Caco-2 (cell line): ENCODE measurements at regions not wholly inside any gene's neighbourhood (a gene's known extent, or its start where the extent isn't known, plus 50 kb on each side); places are given as distances from the start of the nearest gene placed in this dataset.

Experiments used
- BruUV-seq: library from RNA; stranded (reverse); fragments of 400-500 nt; replicated peaks from 2 replicates; lab custom pipeline; 2021; lab: Mats Ljungman, UMichigan
- CTCF ChIA-PET: fragments of 300-600 bp; sonication (Branson Sonifier 250); formaldehyde crosslinking; loops from one replicate; lab custom pipeline; 2022; ENCODE audit warnings: antibody characterized with exemption; lab: Charles Lee
- POLR2A ChIA-PET: fragments of 300-600 bp; sonication (Branson Sonifier 250); formaldehyde crosslinking; loops from one replicate; lab custom pipeline; 2022; ENCODE audit warnings: antibody characterized with exemption; lab: Charles Lee
- DNase-seq, 2 experiments: peaks; one replicate each; pipeline versions ENCODE4 v3.0.0 to v3.0.0-alpha.2; 2020 to 2022
- H3K27me3 ChIP-seq: replicated peaks from 2 replicates; pipeline ENCODE4 v1.6.0; 2011; ENCODE audit warnings: low read length; ENCODE audit not compliant: control insufficient read depth, insufficient read depth
- H3K36me3 ChIP-seq: 2 replicates; pipeline ENCODE4 v1.5.1; 2011; ENCODE audit warnings: low read length; ENCODE audit not compliant: control insufficient read depth, insufficient read depth
- H3K4me1 ChIP-seq: fragments of 250-450 bp; sonication (Bioruptor Pico); 2 replicates; pipeline ENCODE4 v1.5.1; 2020; ENCODE audit warnings: mild to moderate bottlenecking
- H3K4me3 ChIP-seq: 2 replicates; pipeline ENCODE4 v1.5.1; 2011; ENCODE audit warnings: low read depth, mild to moderate bottlenecking, control low read depth, low read length
- H3K9me3 ChIP-seq: fragments of 250-450 bp; sonication (Bioruptor Pico); 2 replicates; pipeline ENCODE4 v1.5.1; 2020; ENCODE audit warnings: mild to moderate bottlenecking, moderate library complexity
- H3K27ac Mint-ChIP-seq: one replicate; pipeline ENCODE4 v1.8.0; 2022; ENCODE audit warnings: mixed read lengths; ENCODE audit not compliant: unreplicated experiment
- H3K27me3 Mint-ChIP-seq: one replicate; pipeline ENCODE4 v1.8.0; 2022; ENCODE audit warnings: mixed read lengths; ENCODE audit not compliant: insufficient read depth, unreplicated experiment
- H3K36me3 Mint-ChIP-seq: one replicate; pipeline ENCODE4 v1.8.0; 2022; ENCODE audit warnings: mild to moderate bottlenecking, mixed read lengths; ENCODE audit not compliant: insufficient read depth, unreplicated experiment
- H3K4me1 Mint-ChIP-seq: one replicate; pipeline ENCODE4 v1.8.0; 2022; ENCODE audit warnings: low read depth, mixed read lengths; ENCODE audit not compliant: unreplicated experiment
- H3K4me3 Mint-ChIP-seq: one replicate; pipeline ENCODE4 v1.8.0; 2022; ENCODE audit warnings: mild to moderate bottlenecking, moderate library complexity, mixed read lengths; ENCODE audit not compliant: unreplicated experiment
- H3K9me3 Mint-ChIP-seq: one replicate; pipeline ENCODE4 v1.8.0; 2022; ENCODE audit warnings: mixed read lengths; ENCODE audit not compliant: unreplicated experiment
- intact Hi-C: fragments of 100-400 bp; cut with micrococcal nuclease; formaldehyde crosslinking; loops from one replicate; pipeline ENCODE4 v1.10.0; 2022; ENCODE audit not compliant: unreplicated experiment
- TF ChIP-seq, protein P1 (sequence below), 2 experiments: fragments of 200-600 bp in 1 of 2; IDR thresholded peaks; 1 replicate in 1 of 2; 2 replicates in 1 of 2; pipeline versions ENCODE4 v1.5.1 to v1.8.0; 2011 to 2022; ENCODE audit warnings: antibody characterized with exemption in 1 of 2, control low read depth in 1 of 2, inconsistent platforms in 1 of 2, low read depth in 1 of 2, low read length in 1 of 2, mild to moderate bottlenecking in 1 of 2, moderate library complexity in 1 of 2; ENCODE audit not compliant: insufficient read depth in 1 of 2, severe bottlenecking in 1 of 2, unreplicated experiment in 1 of 2

- peaks cover 26% of the 10 kb centered on the region for H3K4me1 ChIP-seq
- peak overlapping the region; percentile 55 for H3K27ac Mint-ChIP-seq
- no peaks in the 10 kb centered on the region for H3K27me3 ChIP-seq
- BruUV-seq = no TSS peak
- H3K27me3 Mint-ChIP-seq = no peaks in the 10 kb centered on the region
- H3K9me3 Mint-ChIP-seq = peaks cover 22% of the 10 kb centered on the region
- POLR2A ChIA-PET = no interaction called here
- no peaks in the 10 kb centered on the region for H3K36me3 Mint-ChIP-seq
- H3K36me3 ChIP-seq = no peaks in the 10 kb centered on the region
- H3K4me3 Mint-ChIP-seq = no peak overlapping the region
- TF ChIP-seq, protein P1, sequence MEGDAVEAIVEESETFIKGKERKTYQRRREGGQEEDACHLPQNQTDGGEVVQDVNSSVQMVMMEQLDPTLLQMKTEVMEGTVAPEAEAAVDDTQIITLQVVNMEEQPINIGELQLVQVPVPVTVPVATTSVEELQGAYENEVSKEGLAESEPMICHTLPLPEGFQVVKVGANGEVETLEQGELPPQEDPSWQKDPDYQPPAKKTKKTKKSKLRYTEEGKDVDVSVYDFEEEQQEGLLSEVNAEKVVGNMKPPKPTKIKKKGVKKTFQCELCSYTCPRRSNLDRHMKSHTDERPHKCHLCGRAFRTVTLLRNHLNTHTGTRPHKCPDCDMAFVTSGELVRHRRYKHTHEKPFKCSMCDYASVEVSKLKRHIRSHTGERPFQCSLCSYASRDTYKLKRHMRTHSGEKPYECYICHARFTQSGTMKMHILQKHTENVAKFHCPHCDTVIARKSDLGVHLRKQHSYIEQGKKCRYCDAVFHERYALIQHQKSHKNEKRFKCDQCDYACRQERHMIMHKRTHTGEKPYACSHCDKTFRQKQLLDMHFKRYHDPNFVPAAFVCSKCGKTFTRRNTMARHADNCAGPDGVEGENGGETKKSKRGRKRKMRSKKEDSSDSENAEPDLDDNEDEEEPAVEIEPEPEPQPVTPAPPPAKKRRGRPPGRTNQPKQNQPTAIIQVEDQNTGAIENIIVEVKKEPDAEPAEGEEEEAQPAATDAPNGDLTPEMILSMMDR (IDR thresholded peaks at IDR 0.05; ENCODE audit: insufficient read depth in 1 of 2, low read depth in 1 of 2, low read length in 1 of 2, severe bottlenecking in 1 of 2, unreplicated experiment in 1 of 2) = no peak
- CTCF ChIA-PET = no interaction called here
- no peak overlapping the region for H3K4me3 ChIP-seq
- intact Hi-C loops = loop anchor here (1.0 to 2.0 kb wide), 3 partner anchors 48 to 114 kb away; no protein-coding TSS in a partner anchor
- DNase-seq = peak; percentile 58 to 63
- H3K9me3 ChIP-seq = peaks cover 5% of the 10 kb centered on the region
- H3K4me1 Mint-ChIP-seq = peaks cover 18% of the 10 kb centered on the region
Measured at GRCh38 chr4:138756519-138756918, 259.1 kb upstream of the NOCT start.

GRCh38 chr4:138751309-138751708 lies 264.3 kb upstream of the NOCT start:
- ChIA-PET CTCF (no interaction called here), POLR2A (no interaction called here)
- Histone ChIP-seq H3K4me1 (peaks cover 7% of the 10 kb centered on the region), H3K27me3 (no peaks in the 10 kb centered on the region), H3K36me3 (no peaks in the 10 kb centered on the region), H3K9me3 (peaks cover 5% of the 10 kb centered on the region), H3K4me3 (no peak overlapping the region)
- Mint-ChIP-seq H3K36me3 (no peaks in the 10 kb centered on the region), H3K4me3 (no peak overlapping the region), H3K27me3 (no peaks in the 10 kb centered on the region), H3K4me1 (peaks cover 8% of the 10 kb centered on the region), H3K9me3 (peaks cover 22% of the 10 kb centered on the region), H3K27ac (no peak overlapping the region)
- no TSS peak for BruUV-seq
- no peak for DNase-seq
- TF ChIP-seq, protein P1 (IDR thresholded peaks at IDR 0.05; ENCODE audit: insufficient read depth in 1 of 2, low read depth in 1 of 2, low read length in 1 of 2, severe bottlenecking in 1 of 2, unreplicated experiment in 1 of 2) = no peak
- intact Hi-C loops = no loop called here

DNA sequence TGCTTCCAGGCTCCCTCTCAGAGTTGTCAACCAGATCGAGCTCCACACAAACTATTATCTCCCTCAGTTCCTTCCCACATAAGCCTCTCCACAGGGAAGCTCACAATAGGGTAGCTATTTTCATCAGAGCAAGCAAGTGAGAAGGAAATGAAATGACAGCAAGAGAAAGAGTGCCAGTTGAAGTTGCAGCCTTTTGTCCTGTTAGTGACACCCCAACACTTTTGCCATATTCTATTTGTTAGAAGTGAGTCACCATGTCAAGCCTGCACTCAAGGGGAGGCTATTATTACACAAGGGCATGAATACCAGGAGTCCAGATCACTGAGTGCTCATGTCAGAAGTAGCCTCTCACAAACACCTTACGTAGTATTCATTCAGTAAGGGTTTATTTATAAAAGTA lies 266.3 kb upstream of the NOCT start:
- Mint-ChIP-seq H3K9me3 (peaks cover 22% of the 10 kb centered on the region), H3K4me3 (no peak overlapping the region), H3K36me3 (no peaks in the 10 kb centered on the region), H3K27ac (no peak overlapping the region), H3K4me1 (no peaks in the 10 kb centered on the region), H3K27me3 (no peaks in the 10 kb centered on the region)
- Histone ChIP-seq H3K36me3 (no peaks in the 10 kb centered on the region), H3K4me3 (no peak overlapping the region), H3K27me3 (no peaks in the 10 kb centered on the region), H3K4me1 (no peaks in the 10 kb centered on the region), H3K9me3 (peaks cover 5% of the 10 kb centered on the region)
- intact Hi-C loops = no loop called here
- ChIA-PET CTCF (no interaction called here), POLR2A (no interaction called here)
- BruUV-seq = no TSS peak
- no peak for DNase-seq
- TF ChIP-seq, protein P1 (IDR thresholded peaks at IDR 0.05; ENCODE audit: insufficient read depth in 1 of 2, low read depth in 1 of 2, low read length in 1 of 2, severe bottlenecking in 1 of 2, unreplicated experiment in 1 of 2) = no peak
